ENCODE measurements at regions not wholly inside any gene's neighbourhood (a gene's known extent, or its start where the extent isn't known, plus 50 kb on each side); places are given as distances from the start of the nearest gene placed in this dataset.

DNA sequence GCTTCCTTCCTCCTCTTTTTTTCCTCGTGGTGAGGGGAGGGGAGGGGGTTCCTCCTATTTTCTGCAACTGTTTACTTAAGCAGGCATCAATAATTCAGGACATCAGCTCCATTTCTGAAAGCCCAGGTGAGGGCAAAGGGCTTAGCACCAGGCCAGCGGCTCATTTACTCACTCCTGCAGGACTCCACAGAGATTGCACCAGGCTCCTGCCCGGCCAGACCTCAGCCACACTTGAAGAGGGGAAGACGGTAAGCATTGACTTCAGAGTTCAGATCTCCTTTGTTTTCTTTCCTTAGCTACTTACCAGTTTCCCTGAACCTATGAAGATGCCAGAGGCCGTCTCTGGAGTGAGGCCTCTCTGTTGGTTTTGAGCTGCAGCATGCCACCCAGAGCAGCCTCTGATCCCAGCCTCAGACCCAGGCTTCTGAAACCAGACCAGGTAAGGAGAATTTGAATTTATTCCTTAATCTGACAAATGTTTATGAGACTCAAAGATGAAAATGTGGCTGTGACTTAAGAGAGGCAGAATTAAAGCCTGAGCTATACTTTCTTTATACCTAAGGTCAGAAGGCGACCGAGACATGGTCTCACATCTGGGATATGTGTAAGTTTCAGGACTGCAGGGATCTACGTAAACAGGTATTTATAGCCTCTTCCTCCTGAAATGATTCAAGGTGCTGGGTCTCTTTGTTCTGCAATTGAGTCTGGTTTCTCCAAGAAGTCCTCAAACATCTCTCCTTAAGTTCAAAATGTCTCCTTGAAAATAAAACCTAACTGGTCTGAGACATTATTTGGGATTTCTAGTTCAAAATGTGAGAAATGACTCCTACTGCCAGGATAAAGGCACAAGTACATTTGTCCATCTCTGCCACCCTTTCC is 272.5 kb upstream of the RUNX1 start:
- TF ChIP-seq, protein P1, sequence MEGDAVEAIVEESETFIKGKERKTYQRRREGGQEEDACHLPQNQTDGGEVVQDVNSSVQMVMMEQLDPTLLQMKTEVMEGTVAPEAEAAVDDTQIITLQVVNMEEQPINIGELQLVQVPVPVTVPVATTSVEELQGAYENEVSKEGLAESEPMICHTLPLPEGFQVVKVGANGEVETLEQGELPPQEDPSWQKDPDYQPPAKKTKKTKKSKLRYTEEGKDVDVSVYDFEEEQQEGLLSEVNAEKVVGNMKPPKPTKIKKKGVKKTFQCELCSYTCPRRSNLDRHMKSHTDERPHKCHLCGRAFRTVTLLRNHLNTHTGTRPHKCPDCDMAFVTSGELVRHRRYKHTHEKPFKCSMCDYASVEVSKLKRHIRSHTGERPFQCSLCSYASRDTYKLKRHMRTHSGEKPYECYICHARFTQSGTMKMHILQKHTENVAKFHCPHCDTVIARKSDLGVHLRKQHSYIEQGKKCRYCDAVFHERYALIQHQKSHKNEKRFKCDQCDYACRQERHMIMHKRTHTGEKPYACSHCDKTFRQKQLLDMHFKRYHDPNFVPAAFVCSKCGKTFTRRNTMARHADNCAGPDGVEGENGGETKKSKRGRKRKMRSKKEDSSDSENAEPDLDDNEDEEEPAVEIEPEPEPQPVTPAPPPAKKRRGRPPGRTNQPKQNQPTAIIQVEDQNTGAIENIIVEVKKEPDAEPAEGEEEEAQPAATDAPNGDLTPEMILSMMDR (IDR thresholded peaks at IDR 0.05; ENCODE audit: low read depth, low read length, poor library complexity, severe bottlenecking): no peak
- TF ChIP-seq EZH2phosphoT487 (IDR thresholded peaks at IDR 0.05; ENCODE audit: borderline replicate concordance, low read length): no peak

Data from DOHH2 (cell line).